Suprapubic skin (tissue), 4 donors: ENCODE measurements at regions not wholly inside any gene's neighbourhood (a gene's known extent, or its start where the extent isn't known, plus 50 kb on each side); places are given as distances from the start of the nearest gene placed in this dataset.

Experiments
- EP300 ChIP-seq: sonication (generic); formaldehyde crosslinking; IDR thresholded peaks from one replicate; pipeline ENCODE4 v1.6.1; 2017; ENCODE audit warnings: antibody characterized with exemption
- POLR2A ChIP-seq, 2 donors: fragments of 450-650 bp; IDR thresholded peaks; one replicate each; pipeline ENCODE4 v1.6.1; 2017; ENCODE audit warnings: antibody characterized with exemption in 2 of 2, mild to moderate bottlenecking in 2 of 2, moderate library complexity in 2 of 2
- POLR2AphosphoS5 ChIP-seq, 3 donors: sonication (generic); formaldehyde crosslinking; IDR thresholded peaks; one replicate each; pipeline ENCODE4 v1.6.1; 2017; ENCODE audit warnings: antibody characterized with exemption in 3 of 3
- TF ChIP-seq, protein P1 (sequence below), 2 donors: fragments of 200-600 bp in 1 of 2; fragments of 450-650 bp in 1 of 2; sonication (generic) in 1 of 2; IDR thresholded peaks; one replicate each; pipeline ENCODE4 v1.5.1; 2016 to 2019; ENCODE audit warnings: antibody characterized with exemption in 2 of 2, mild to moderate bottlenecking in 1 of 2, moderate library complexity in 1 of 2

DNA sequence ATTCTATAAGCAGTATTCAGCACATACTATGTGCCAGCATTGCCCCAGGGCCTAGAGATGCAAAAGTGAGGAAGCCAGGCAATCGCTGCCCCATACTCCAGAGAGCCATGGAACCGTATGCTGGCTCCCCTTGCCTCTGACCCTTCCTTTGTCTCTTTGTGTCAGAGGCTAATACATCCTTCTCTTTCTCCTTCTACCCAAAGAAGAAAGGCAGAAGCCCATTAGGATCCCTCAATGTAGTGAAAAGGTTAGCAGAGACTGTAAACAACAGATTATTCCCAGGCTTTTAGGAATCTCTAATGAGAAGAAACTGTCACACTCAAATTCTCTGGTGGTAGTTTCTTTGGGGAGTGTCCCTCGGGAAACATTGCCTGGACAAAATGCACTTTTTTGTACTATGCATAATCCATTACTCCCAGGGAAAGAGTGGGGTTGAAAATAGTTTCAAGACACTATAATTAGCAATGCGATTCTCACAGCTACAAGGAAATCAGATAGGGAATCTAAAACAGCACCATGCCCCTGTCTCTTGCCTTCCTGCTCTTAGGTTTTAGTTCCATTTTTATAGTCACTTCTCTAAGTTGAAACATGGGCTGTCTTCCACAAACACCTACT is 325.2 kb upstream of the CNR1 start:
- TF ChIP-seq, protein P1, sequence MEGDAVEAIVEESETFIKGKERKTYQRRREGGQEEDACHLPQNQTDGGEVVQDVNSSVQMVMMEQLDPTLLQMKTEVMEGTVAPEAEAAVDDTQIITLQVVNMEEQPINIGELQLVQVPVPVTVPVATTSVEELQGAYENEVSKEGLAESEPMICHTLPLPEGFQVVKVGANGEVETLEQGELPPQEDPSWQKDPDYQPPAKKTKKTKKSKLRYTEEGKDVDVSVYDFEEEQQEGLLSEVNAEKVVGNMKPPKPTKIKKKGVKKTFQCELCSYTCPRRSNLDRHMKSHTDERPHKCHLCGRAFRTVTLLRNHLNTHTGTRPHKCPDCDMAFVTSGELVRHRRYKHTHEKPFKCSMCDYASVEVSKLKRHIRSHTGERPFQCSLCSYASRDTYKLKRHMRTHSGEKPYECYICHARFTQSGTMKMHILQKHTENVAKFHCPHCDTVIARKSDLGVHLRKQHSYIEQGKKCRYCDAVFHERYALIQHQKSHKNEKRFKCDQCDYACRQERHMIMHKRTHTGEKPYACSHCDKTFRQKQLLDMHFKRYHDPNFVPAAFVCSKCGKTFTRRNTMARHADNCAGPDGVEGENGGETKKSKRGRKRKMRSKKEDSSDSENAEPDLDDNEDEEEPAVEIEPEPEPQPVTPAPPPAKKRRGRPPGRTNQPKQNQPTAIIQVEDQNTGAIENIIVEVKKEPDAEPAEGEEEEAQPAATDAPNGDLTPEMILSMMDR (IDR thresholded peaks at IDR 0.05) = no peak
- no peak for TF ChIP-seq POLR2AphosphoS5 (IDR thresholded peaks at IDR 0.05)
- no peak for TF ChIP-seq POLR2A (IDR thresholded peaks at IDR 0.05)
- TF ChIP-seq EP300 = no peak
